ENCODE measurements at regions not wholly inside any gene's neighbourhood (a gene's known extent, or its start where the extent isn't known, plus 50 kb on each side); places are given as distances from the start of the nearest gene placed in this dataset.
"Not testable (repeated sequence)": the region's sequence is repeated elsewhere in the genome, so short reads cannot be mapped to it uniquely, and the experiment has no call there.

GRCh38 chr10:25748509-25748908 lies 185.5 kb upstream of the MYO3A start:
- H3K9ac ChIP-seq: no peak overlapping the region
- no peak for TF ChIP-seq Cebpa-rat (IDR thresholded peaks at IDR 0.05)

GRCh38 chr10:25753776-25754175 lies 180.3 kb upstream of the MYO3A start:
- H3K27me3 ChIP-seq: no peaks in the 10 kb centered on the region
- no peak overlapping the region for H3K4me3 ChIP-seq
- H3K9ac ChIP-seq: no peak overlapping the region
- 0 out of 2 replicates have a peak, but pooled peaks have one; percentile 44 for TF ChIP-seq Cebpa-rat (IDR thresholded peaks at IDR 0.05)
- H3K36me3 ChIP-seq: no peaks in the 10 kb centered on the region
- peaks cover 5% of the 10 kb centered on the region; the same call in 1 of the 2 replicates for H3K9me3 ChIP-seq
- H4K20me1 ChIP-seq: no peaks in the 10 kb centered on the region
- H3K27ac ChIP-seq: no peak overlapping the region
- peaks cover 8% of the 10 kb centered on the region for H3K4me1 ChIP-seq
- H3K4me2 ChIP-seq: no peak overlapping the region

More at GRCh38 chr10:25748509-25748908, 185.5 kb upstream of the MYO3A start:
- no peak overlapping the region for H3K4me2 ChIP-seq
- H3K4me3 ChIP-seq: no peak overlapping the region
- H3K9me3 ChIP-seq: no peaks in the 10 kb centered on the region
- H3K4me1 ChIP-seq: no peaks in the 10 kb centered on the region
- no peak overlapping the region for H3K27ac ChIP-seq
- no peaks in the 10 kb centered on the region for H3K36me3 ChIP-seq
- H3K27me3 ChIP-seq: no peaks in the 10 kb centered on the region
- no peaks in the 10 kb centered on the region for H4K20me1 ChIP-seq

- not testable (repeated sequence) for H3K4me1 ChIP-seq, H4K20me1 ChIP-seq, H3K4me3 ChIP-seq, H3K4me2 ChIP-seq, H3K27me3 ChIP-seq, H3K9ac ChIP-seq, H3K36me3 ChIP-seq, H3K9me3 ChIP-seq, H3K27ac ChIP-seq
Measured at GRCh38 chr10:25755874-25756273, 178.2 kb upstream of the MYO3A start.

- Histone ChIP-seq H3K4me2 (no peak overlapping the region), H3K9ac (no peak overlapping the region)
- no peak for TF ChIP-seq Cebpa-rat (IDR thresholded peaks at IDR 0.05)
Measured at GRCh38 chr10:25756784-25757183, 177.2 kb upstream of the MYO3A start.

GRCh38 chr10:25758041-25758457 lies 176.0 kb upstream of the MYO3A start:
- no peak for TF ChIP-seq Cebpa-rat (IDR thresholded peaks at IDR 0.05)
- Histone ChIP-seq H3K27ac (no peak overlapping the region), H3K9me3 (peaks cover 9% of the 10 kb centered on the region; the same call in 1 of the 2 replicates), H4K20me1 (no peaks in the 10 kb centered on the region), H3K4me3 (no peak overlapping the region), H3K4me2 (no peak overlapping the region), H3K27me3 (no peaks in the 10 kb centered on the region; the same call in 1 of the 2 replicates), H3K4me1 (peaks cover 8% of the 10 kb centered on the region), H3K36me3 (no peaks in the 10 kb centered on the region), H3K9ac (no peak overlapping the region)

More at GRCh38 chr10:25756784-25757183, 177.2 kb upstream of the MYO3A start:
- H3K36me3 ChIP-seq: no peaks in the 10 kb centered on the region
- H3K27ac ChIP-seq: no peak overlapping the region
- H4K20me1 ChIP-seq: no peaks in the 10 kb centered on the region
- no peak overlapping the region for H3K4me3 ChIP-seq
- H3K27me3 ChIP-seq: no peaks in the 10 kb centered on the region; the same call in 1 of the 2 replicates
- peaks cover 5% of the 10 kb centered on the region; the same call in 1 of the 2 replicates for H3K9me3 ChIP-seq
- peaks cover 8% of the 10 kb centered on the region for H3K4me1 ChIP-seq

GRCh38 chr10:25758511-25758910 lies 175.5 kb upstream of the MYO3A start:
- H3K36me3 ChIP-seq: no peaks in the 10 kb centered on the region
- no peaks in the 10 kb centered on the region for H4K20me1 ChIP-seq
- peaks cover 8% of the 10 kb centered on the region for H3K4me1 ChIP-seq
- TF ChIP-seq Cebpa-rat (IDR thresholded peaks at IDR 0.05): no peak
- peaks cover 12% of the 10 kb centered on the region; the same call in 1 of the 2 replicates for H3K9me3 ChIP-seq
- no peak overlapping the region for H3K4me3 ChIP-seq
- no peak overlapping the region for H3K9ac ChIP-seq
- H3K27me3 ChIP-seq: no peaks in the 10 kb centered on the region; the same call in 1 of the 2 replicates
- no peak overlapping the region for H3K4me2 ChIP-seq
- H3K27ac ChIP-seq: no peak overlapping the region

- H3K27ac ChIP-seq: no peak overlapping the region
- no peak overlapping the region for H3K4me3 ChIP-seq
- no peaks in the 10 kb centered on the region; the same call in 1 of the 2 replicates for H3K27me3 ChIP-seq
- no peak overlapping the region for H3K4me2 ChIP-seq
- H4K20me1 ChIP-seq: no peaks in the 10 kb centered on the region
- H3K9ac ChIP-seq: no peak overlapping the region
- 0 out of 2 replicates have a peak, but pooled peaks cover 7% of the 10 kb centered on the region for H3K9me3 ChIP-seq
- H3K4me1 ChIP-seq: peaks cover 5% of the 10 kb centered on the region
- TF ChIP-seq Cebpa-rat (IDR thresholded peaks at IDR 0.05): no peak
- H3K36me3 ChIP-seq: no peaks in the 10 kb centered on the region
Measured at GRCh38 chr10:25761937-25762336, 172.1 kb upstream of the MYO3A start.

GRCh38 chr10:25766213-25766612 lies 167.8 kb upstream of the MYO3A start:
- no peak overlapping the region for H3K4me2 ChIP-seq
- H4K20me1 ChIP-seq: no peaks in the 10 kb centered on the region
- H3K27ac ChIP-seq: no peak overlapping the region
- H3K36me3 ChIP-seq: no peaks in the 10 kb centered on the region
- no peak for TF ChIP-seq Cebpa-rat (IDR thresholded peaks at IDR 0.05)
- H3K4me1 ChIP-seq: no peaks in the 10 kb centered on the region
- H3K9ac ChIP-seq: no peak overlapping the region
- no peaks in the 10 kb centered on the region; the same call in 1 of the 2 replicates for H3K27me3 ChIP-seq
- H3K9me3 ChIP-seq: 0 out of 2 replicates have a peak, but pooled peaks cover 7% of the 10 kb centered on the region
- no peak overlapping the region for H3K4me3 ChIP-seq

GRCh38 chr10:25766687-25767221 lies 167.3 kb upstream of the MYO3A start:
- H3K27me3 ChIP-seq: no peaks in the 10 kb centered on the region
- 0 out of 2 replicates have a peak, but pooled peaks cover 7% of the 10 kb centered on the region for H3K9me3 ChIP-seq
- no peak overlapping the region for H3K4me3 ChIP-seq
- H3K27ac ChIP-seq: no peak overlapping the region
- H3K4me1 ChIP-seq: no peaks in the 10 kb centered on the region
- TF ChIP-seq Cebpa-rat (IDR thresholded peaks at IDR 0.05): no peak
- no peaks in the 10 kb centered on the region for H3K36me3 ChIP-seq
- no peak overlapping the region for H3K4me2 ChIP-seq
- H3K9ac ChIP-seq: no peak overlapping the region
- H4K20me1 ChIP-seq: no peaks in the 10 kb centered on the region

- TF ChIP-seq Cebpa-rat (IDR thresholded peaks at IDR 0.05): no peak
- Histone ChIP-seq H3K4me3 (no peak overlapping the region), H4K20me1 (no peaks in the 10 kb centered on the region), H3K9me3 (0 out of 2 replicates have a peak, but pooled peaks cover 2% of the 10 kb centered on the region), H3K27ac (no peak overlapping the region), H3K4me1 (no peaks in the 10 kb centered on the region), H3K27me3 (no peaks in the 10 kb centered on the region), H3K36me3 (no peaks in the 10 kb centered on the region), H3K4me2 (no peak overlapping the region), H3K9ac (no peak overlapping the region)
Measured at GRCh38 chr10:25768167-25768566, 165.9 kb upstream of the MYO3A start.

Data from BLaER1 (cell line).